ENCODE measurements at regions not wholly inside any gene's neighbourhood (a gene's known extent, or its start where the extent isn't known, plus 50 kb on each side); places are given as distances from the start of the nearest gene placed in this dataset.

GRCh38 chr9:75448955-75449354 lies 360.6 kb downstream of the OSTF1 start:
- TF ChIP-seq, protein P1, sequence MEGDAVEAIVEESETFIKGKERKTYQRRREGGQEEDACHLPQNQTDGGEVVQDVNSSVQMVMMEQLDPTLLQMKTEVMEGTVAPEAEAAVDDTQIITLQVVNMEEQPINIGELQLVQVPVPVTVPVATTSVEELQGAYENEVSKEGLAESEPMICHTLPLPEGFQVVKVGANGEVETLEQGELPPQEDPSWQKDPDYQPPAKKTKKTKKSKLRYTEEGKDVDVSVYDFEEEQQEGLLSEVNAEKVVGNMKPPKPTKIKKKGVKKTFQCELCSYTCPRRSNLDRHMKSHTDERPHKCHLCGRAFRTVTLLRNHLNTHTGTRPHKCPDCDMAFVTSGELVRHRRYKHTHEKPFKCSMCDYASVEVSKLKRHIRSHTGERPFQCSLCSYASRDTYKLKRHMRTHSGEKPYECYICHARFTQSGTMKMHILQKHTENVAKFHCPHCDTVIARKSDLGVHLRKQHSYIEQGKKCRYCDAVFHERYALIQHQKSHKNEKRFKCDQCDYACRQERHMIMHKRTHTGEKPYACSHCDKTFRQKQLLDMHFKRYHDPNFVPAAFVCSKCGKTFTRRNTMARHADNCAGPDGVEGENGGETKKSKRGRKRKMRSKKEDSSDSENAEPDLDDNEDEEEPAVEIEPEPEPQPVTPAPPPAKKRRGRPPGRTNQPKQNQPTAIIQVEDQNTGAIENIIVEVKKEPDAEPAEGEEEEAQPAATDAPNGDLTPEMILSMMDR (IDR thresholded peaks at IDR 0.05; ENCODE audit: control insufficient read depth, insufficient read depth, low read depth, low read length, missing control alignments), result no peak
- no peak for DNase-seq (ENCODE audit: low read depth)
- H3K4me3 ChIP-seq (ENCODE audit: control insufficient read depth, low read depth, low read length), result no peak overlapping the region

DNA sequence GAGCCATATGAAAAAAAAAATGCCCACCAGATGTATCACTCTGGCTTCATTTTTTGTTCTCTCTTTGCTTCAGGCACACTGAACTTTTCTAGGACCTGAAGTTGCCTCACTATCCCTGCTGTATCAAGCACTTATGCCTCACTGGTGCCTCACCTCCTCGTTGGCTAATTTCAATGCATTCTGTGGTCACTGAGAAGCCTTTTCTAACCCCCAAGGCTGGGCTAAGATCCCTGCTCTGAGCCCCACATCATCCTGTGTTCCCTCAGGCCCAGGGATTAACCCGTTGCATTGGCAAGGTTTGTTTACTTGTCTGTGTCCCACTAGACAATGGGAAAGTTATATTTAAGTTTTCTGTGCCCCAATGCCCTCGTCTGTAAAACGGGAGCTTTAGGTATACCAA lies 362.7 kb downstream of the OSTF1 start:
- no peak for DNase-seq (ENCODE audit: low read depth)
- H3K4me3 ChIP-seq (ENCODE audit: control insufficient read depth, low read depth, low read length), result no peak overlapping the region
- TF ChIP-seq, protein P1 (IDR thresholded peaks at IDR 0.05; ENCODE audit: control insufficient read depth, insufficient read depth, low read depth, low read length, missing control alignments), result no peak

GRCh38 chr9:75451505-75451904 lies 363.2 kb downstream of the OSTF1 start:
- TF ChIP-seq, protein P1 (IDR thresholded peaks at IDR 0.05; ENCODE audit: control insufficient read depth, insufficient read depth, low read depth, low read length, missing control alignments), result no peak
- no peak for DNase-seq (ENCODE audit: low read depth)
- no peak overlapping the region for H3K4me3 ChIP-seq (ENCODE audit: control insufficient read depth, low read depth, low read length)

DNA sequence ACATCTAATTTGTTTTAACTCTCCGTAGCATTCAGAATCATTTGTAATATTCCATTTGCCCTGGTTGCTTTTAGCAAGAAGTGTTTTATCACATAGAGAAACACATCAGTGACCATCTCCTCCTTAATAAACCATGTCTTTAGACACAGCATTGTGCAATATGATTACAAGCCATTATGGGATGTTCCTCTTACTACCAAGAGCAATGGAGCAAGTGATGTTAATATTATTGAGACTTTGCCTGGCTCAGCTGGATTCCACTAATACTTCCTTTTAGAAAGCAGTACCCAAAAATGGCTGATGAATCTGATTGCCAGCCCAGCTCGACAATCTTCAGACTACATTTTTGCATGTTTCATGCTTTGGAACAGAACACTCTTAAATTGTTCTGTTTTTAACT lies 364.2 kb downstream of the OSTF1 start:
- no peak for DNase-seq (ENCODE audit: low read depth)
- TF ChIP-seq, protein P1 (IDR thresholded peaks at IDR 0.05; ENCODE audit: control insufficient read depth, insufficient read depth, low read depth, low read length, missing control alignments), result no peak
- no peak overlapping the region for H3K4me3 ChIP-seq (ENCODE audit: control insufficient read depth, low read depth, low read length)

- TF ChIP-seq, protein P1 (IDR thresholded peaks at IDR 0.05; ENCODE audit: control insufficient read depth, insufficient read depth, low read depth, low read length, missing control alignments), result no peak
- H3K4me3 ChIP-seq (ENCODE audit: control insufficient read depth, low read depth, low read length), result no peak overlapping the region
- DNase-seq (ENCODE audit: low read depth), result no peak
Observed at GRCh38 chr9:75454043-75454442, 365.7 kb downstream of the OSTF1 start.

DNA sequence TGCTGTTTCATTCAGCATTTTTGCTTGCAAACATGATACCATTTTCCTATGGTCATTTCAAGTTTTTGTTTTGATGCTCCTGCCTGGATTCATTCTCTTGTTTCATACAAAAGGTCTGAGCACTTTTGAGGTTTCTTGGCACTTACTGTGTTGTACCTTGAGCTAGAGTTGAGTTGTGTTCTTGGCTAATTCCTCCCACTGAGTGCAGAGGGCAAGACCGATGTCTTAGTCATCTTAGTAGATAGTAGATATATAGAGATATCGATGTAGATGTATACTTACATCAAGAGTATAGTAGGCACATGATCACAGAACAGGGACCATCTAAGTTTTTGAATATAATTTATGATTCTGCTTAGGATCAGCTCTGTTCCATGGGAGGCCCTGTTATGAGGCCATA lies 366.6 kb downstream of the OSTF1 start:
- DNase-seq (ENCODE audit: low read depth), result no peak
- TF ChIP-seq, protein P1 (IDR thresholded peaks at IDR 0.05; ENCODE audit: control insufficient read depth, insufficient read depth, low read depth, low read length, missing control alignments), result no peak
- no peak overlapping the region for H3K4me3 ChIP-seq (ENCODE audit: control insufficient read depth, low read depth, low read length)

DNA sequence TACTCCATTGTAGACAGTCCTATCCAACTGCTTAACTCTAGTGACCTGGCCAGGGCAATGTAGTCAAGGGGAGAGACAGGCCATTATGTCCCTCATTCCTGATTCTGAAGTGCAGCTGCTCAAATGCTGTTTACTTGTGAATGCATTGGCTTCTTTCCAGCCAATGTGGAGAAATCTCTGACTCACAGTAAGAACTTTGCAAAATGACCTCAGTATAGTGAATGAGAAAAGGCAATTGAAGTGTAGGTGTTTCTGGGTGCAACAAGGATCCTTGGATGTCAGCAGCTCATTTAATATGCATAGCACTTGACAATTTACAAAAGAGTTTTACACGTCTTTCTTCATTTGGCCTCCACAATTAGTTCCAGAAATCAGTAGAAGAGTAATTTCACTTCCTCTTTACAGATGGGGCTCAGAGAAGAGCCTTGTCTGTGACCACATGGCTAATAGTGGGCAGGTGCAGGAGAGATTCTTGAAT lies 367.2 kb downstream of the OSTF1 start:
- TF ChIP-seq, protein P1 (IDR thresholded peaks at IDR 0.05; ENCODE audit: control insufficient read depth, insufficient read depth, low read depth, low read length, missing control alignments), result no peak
- no peak for DNase-seq (ENCODE audit: low read depth)
- H3K4me3 ChIP-seq (ENCODE audit: control insufficient read depth, low read depth, low read length), result no peak overlapping the region
